Daoy (cell line): ENCODE measurements at regions not wholly inside any gene's neighbourhood (a gene's known extent, or its start where the extent isn't known, plus 50 kb on each side); places are given as distances from the start of the nearest gene placed in this dataset.
"Not testable (repeated sequence)": the region's sequence is repeated elsewhere in the genome, so short reads cannot be mapped to it uniquely, and the experiment has no call there.

Experiments
- DNase-seq: peaks from one replicate; pipeline ENCODE4 v3.0.0-alpha.2; 2015; ENCODE audit warnings: low read depth

- DNase-seq, result no peak
These were observed 463.5 kb upstream of the PDE3A start for GRCh38 chr12:19904819-19905218.

- DNase-seq, result no peak
These were observed 459.5 kb upstream of the PDE3A start for GRCh38 chr12:19908830-19909229.

GRCh38 chr12:19909418-19909817 is 458.9 kb upstream of the PDE3A start:
- no peak for DNase-seq

- DNase-seq, result no peak
These were observed 457.7 kb upstream of the PDE3A start for GRCh38 chr12:19910681-19911080.

- DNase-seq, result no peak
These were observed 455.3 kb upstream of the PDE3A start for GRCh38 chr12:19912991-19913390.

GRCh38 chr12:19915392-19916195 is 452.7 kb upstream of the PDE3A start:
- peak; percentile 4 for DNase-seq

- DNase-seq, result no peak
These were observed 452.1 kb upstream of the PDE3A start for GRCh38 chr12:19916196-19916753.

- DNase-seq, result no peak
These were observed 451.4 kb upstream of the PDE3A start for GRCh38 chr12:19916974-19917373.

- not testable (repeated sequence) for DNase-seq
These were observed 446.6 kb upstream of the PDE3A start for GRCh38 chr12:19921716-19922115.

- DNase-seq, result no peak
These were observed 445.6 kb upstream of the PDE3A start for GRCh38 chr12:19922717-19923116.

GRCh38 chr12:19924360-19924759 is 444.0 kb upstream of the PDE3A start:
- no peak for DNase-seq

GRCh38 chr12:19925841-19926240 is 442.5 kb upstream of the PDE3A start:
- no peak for DNase-seq

- no peak for DNase-seq
These were observed 442.1 kb upstream of the PDE3A start for GRCh38 chr12:19926266-19926665.

- no peak for DNase-seq
These were observed 440.7 kb upstream of the PDE3A start for GRCh38 chr12:19927661-19928060.

GRCh38 chr12:19932413-19932812 is 435.9 kb upstream of the PDE3A start:
- DNase-seq, result no peak

- no peak for DNase-seq
These were observed 434.4 kb upstream of the PDE3A start for GRCh38 chr12:19933924-19934323.

- DNase-seq, result no peak
These were observed 431.2 kb upstream of the PDE3A start for GRCh38 chr12:19937161-19937560.

- DNase-seq, result no peak
These were observed 430.3 kb upstream of the PDE3A start for GRCh38 chr12:19938031-19938430.

- DNase-seq, result no peak
These were observed 429.8 kb upstream of the PDE3A start for GRCh38 chr12:19938491-19938890.

- no peak for DNase-seq
These were observed 428.1 kb upstream of the PDE3A start for GRCh38 chr12:19940267-19940666.

GRCh38 chr12:19941096-19941495 is 427.2 kb upstream of the PDE3A start:
- no peak for DNase-seq

- no peak for DNase-seq
These were observed 422.5 kb upstream of the PDE3A start for GRCh38 chr12:19945559-19946435.

GRCh38 chr12:19946550-19946949 is 421.8 kb upstream of the PDE3A start:
- peak; percentile 74 for DNase-seq
